HG03135 (cell line): ENCODE measurements at regions not wholly inside any gene's neighbourhood (a gene's known extent, or its start where the extent isn't known, plus 50 kb on each side); places are given as distances from the start of the nearest gene placed in this dataset.
"Not testable (repeated sequence)": the region's sequence is repeated elsewhere in the genome, so short reads cannot be mapped to it uniquely, and the experiment has no call there.

Experiments
- ATAC-seq: cut with Tn5 transposase; IDR thresholded peaks from one replicate; pipeline ENCODE4 v1.9.1; 2021; ENCODE audit warnings: mild to moderate bottlenecking, moderate library complexity; ENCODE audit not compliant: unreplicated experiment

DNA sequence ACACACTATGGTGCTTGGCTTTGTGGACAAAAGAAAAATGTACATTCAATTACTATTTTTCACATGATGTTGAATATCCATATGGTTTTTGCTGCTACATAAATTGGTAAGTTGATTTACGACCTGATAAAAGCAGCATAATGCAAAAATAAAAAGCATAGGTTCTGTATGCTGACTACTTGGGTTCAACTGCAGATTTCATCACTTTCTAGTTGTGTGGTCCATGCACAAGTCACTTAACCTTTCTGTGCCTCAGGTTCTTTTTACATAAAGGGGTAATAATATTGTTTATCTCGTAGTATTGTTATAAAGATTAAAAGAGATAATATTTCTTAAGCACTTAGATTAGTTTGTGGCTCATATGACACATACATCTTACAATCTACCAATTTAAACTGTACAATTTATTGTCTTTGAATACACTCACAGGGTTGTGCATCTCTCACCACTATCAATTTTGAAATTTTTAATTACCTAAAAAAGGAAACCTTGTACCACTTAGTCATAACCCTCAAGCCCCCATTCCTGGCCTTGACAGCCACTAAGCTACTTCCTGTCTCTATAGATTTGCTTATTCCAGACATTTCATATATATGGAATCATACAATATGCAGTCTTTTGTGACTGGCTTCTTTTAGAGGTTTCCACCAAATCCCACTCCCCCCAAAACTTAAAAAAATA is 1443.9 kb downstream of the SUCLG1 start:
- no peak for ATAC-seq

DNA sequence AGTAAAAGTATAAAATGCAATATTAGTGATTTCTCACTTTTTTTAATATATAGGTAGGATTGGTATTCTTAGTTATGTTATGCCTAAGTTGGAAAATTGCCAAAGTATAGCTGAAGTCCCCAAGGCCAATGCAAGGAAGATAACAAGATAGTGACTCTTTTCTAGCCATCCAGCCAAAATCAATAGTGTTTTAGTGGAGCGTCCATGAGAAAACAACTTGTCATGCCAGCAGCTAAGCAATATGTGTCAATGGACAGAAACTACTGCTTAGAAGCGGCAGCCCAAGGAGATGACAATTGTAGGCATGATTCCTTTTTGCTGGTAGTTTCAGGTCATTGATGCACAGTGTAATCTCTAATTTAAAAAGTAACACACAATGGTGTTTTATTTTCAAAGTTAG is 1444.6 kb downstream of the SUCLG1 start:
- no peak for ATAC-seq

DNA sequence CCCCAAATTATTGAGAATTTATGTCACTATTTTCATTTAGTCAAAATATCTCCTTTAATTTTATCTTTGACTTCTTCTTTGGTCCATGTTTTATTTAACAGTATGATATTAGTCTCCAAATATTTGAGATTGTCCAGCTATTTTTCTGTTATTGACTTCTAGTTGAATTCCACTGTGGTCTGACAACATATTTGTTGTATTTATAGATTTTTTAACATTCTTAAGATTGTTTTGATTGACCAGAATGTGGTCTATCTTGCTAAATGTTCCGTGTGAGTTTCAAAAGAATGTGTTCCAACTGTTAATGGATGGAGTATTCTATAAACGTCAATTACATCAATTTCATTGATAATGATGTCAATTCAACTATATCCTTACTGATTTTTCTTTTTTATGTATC is 1452.1 kb downstream of the SUCLG1 start:
- ATAC-seq = no peak

DNA sequence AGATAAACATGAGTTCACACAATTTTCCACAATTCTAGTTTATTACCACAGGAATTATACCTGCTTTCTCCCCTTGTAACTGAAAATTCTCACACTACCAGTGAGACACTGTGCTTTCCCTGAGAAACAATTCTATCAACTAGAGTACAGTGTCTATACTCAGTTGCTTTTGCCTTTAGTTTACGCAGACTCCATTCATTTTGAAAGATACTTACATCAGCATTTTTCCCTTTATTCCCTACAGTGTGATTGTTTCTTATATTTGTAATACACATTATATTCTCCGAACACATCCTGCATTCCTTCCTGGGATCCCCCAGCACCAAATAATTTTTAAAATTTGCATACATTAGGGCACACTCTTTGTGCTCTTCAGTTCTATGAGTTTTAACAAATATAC is 1455.5 kb downstream of the SUCLG1 start:
- ATAC-seq = no peak

DNA sequence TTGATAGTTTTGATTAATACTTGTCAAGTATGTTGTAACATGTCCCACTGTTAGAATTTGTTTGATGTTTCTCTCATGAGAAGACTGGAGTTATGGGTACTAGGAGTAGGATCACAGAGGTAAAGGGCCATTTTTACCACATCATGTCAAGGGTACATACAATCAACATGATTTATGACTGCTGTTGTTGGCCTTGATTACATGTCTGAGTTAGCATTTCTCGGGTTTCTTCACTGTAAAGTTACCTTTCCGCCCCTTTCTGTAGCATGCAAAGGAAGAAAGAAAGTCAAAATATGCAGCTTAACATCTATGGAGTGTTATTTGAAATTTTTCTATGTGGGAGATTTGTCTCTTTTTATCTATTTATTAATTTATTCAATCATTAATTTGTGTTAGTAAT is 1456.4 kb downstream of the SUCLG1 start:
- ATAC-seq = no peak

DNA sequence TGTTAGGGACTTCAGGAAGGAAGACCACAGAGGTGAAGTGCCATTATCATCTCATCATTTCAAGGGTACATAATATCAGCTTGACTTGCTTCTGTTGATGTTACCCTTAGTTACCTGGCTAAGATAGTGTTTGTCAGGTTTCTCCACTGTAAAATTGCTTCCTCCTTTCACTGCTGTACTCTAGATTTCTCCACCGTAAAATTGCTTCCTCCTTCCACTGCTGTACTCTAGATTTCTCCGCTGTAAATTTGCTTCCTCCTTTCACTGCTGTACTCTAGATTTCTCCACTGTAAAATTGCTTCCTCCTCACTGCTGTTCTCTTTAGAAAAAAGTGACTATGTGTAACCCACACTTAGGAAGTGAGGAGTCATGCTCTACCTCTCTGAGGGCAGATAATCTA is 1460.3 kb downstream of the SUCLG1 start:
- no peak for ATAC-seq

DNA sequence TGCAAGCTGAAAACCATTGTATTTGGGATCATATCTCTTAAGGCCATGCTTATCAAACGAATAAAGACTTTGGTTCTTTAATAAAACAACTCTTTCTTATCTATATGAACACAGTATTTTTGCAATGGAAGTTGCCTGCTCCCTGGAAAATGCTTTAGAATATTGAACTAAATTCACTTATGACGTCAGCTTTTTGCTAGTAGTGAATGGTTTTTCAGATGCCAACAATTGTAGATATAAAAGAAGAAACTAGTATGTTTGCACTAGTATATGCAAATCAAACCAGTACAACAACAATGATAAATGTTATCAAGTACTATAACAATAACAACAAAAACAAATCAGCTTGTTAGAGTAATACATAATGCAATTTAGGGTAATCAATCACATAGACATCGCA is 1462.9 kb downstream of the SUCLG1 start:
- ATAC-seq = no peak

DNA sequence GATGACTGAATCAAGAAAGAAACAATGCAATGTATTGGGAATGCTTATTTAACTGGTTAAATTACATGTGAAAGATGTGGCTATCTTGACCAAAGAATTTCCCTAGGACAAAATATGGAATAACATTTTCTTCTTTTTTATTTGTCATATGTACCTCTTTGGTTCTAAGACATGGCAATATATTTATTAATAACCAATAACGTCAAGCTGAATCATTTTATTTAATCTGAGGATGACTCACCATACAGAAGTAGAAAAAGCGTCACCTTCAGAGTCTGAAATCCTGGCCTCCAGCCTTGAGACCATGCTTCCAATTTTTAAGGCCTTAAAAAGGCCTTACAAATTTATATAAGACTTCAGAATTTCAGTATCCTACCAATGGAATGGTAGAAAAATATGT is 1464.9 kb downstream of the SUCLG1 start:
- no peak for ATAC-seq

DNA sequence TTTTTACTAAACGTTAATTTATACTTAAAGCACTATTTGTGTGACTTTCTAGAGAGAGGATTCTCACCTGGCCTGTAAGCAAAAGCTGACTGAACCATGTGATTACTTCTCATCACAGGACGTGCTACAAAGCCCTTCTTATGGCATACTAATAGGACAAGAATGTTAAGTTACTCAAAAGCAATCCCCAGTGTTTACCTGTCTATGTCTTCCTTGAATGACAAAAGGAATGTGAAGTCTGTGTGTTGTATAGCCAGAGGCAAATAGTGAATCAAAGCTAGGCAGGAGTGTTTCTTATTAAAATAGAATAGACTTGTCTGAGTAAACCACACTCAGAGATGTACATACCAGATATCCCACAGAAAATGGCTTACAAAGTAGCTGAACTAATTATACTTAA is 1465.5 kb downstream of the SUCLG1 start:
- ATAC-seq = no peak

DNA sequence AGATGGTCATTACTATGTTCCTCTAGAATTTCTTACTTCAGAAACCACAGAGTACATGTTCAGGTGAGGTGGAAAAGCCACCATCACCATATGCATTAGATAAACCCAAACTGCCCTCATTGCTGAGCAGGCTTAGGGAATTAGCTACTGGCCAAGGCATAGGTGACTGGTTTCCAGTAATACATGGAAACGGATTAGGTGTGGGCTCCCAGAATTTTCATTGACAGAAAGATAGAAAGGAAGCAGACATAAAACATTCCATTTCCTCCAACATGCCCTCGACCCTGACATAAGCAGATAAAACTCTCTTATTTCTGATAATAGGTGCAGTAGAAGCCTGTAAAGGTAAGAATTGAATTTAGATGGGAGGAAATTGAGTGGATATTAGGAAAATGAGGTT is 1466.1 kb downstream of the SUCLG1 start:
- ATAC-seq = no peak

DNA sequence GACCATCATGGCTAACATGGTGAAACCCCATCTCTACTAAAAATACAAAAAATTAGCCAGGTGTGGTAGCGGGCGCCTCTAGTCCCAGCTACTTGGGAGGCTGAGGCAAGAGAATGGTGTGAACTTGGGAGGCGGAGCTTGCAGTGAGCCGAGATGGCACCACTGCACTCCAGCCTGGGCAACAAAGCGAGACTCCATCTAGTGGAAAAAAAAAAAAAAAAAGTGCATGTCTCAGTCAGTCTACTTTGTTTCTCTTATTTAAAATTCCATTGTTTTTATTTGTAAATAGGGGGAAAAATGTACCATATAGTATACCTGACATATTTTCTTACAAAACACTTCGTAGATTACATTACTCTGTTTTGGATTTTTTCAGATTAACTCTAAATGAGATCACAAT is 1471.4 kb downstream of the SUCLG1 start:
- ATAC-seq = not testable (repeated sequence)

DNA sequence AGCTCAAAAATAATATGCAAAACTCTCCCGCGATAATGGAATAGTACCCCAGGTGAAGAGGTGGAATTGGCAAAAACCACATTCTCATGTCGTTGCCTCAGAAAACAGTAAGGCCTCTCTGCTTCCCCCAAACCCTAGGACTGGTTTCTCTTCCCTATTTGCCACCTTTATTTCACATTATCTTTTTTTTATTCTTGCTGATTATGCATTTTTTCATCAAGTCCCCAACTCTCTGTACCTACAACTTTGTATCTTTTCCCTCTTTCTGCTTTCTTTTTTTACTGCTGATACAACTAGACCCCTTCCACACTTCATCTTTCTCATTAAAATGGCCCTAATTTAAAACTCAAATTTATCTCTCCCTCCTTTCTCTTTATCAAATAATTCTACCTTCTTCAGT is 1472.2 kb downstream of the SUCLG1 start:
- ATAC-seq = no peak

DNA sequence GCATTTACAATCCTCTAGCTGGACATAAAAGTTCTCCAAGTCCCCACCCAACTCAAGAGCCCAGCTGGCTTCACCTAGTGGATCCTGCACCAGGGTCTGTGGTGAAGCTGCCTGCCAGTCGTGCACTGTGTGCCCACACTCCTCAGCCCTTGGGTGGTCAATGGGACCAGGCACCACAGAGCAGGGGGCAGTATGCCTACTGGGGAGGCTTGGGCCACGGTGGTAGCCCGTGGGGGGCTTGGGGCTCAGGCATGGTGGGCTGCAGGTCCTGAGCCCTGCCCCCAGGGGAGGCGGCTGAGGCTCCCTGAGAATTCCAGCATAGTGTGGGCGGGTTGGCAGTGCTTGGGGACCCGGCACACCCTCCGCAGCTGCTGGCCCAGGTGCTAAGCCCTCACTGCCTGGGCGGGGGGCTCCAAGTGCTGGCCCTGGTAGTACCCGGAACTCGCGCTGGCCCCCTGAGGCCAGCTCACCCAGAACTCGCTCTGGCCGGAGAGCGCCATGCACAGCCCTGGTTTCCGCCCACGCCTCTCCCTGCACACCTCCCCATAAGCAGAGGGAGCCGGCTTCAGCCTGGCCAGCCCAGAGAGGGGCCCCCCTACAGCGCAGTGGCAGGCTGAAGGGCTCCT is 1473.4 kb downstream of the SUCLG1 start:
- no peak for ATAC-seq

DNA sequence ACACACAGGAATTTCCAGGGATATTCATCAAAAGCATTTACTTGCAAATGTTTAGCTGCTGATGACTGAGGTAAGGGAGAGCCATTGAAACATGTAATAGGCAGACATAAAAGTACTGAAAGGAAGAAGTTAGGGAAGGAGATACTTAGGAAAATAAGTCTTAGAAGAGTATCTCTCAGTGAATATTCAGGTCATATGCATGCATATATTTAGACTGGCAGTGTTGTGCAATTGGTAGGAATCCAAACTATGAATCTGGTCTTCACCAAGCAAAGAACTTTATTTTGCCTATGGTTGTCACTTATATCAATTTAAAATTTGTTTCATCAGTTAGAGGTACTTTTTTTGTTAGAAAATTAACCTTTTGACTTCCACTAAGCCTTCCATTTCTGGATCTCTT is 1490.7 kb downstream of the SUCLG1 start:
- no peak for ATAC-seq

DNA sequence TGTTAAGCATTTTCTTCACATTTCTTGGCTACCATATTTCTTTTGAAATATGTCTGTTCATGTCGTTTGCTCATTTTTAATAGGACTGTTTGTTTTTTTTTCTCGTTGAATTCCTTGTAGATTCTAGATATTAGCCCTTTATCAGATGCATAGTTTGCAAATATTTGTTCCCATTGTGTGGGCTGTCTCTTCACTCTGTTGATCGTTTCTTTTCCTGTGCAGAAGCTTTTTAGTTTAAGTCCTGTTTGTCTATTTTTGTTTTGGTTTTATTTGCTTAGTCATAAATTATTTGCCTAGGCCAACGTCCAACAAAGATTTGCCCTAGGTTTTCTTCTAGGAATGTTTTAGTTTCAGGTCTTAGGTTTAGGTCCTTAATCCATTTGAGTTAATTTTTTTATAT is 1494.7 kb downstream of the SUCLG1 start:
- no peak for ATAC-seq

DNA sequence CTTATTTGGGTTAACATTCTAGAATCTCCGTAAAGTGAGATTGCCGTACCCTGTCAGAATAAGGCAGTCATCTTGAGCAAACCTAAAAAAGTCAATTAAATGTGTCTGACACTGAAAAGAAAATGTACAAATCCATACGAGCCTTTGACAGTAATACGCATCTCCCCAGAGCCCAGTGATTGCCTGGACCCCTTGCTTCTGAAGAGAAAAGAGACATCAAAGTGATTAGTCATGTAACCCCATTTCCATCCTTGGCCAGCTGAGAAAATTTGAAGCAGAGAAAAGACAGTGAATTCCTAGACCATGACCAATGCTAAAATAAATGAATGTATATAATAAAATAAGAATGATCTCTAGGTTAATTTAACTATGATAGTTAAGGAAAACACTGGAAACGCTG is 1499.4 kb downstream of the SUCLG1 start:
- no peak for ATAC-seq

DNA sequence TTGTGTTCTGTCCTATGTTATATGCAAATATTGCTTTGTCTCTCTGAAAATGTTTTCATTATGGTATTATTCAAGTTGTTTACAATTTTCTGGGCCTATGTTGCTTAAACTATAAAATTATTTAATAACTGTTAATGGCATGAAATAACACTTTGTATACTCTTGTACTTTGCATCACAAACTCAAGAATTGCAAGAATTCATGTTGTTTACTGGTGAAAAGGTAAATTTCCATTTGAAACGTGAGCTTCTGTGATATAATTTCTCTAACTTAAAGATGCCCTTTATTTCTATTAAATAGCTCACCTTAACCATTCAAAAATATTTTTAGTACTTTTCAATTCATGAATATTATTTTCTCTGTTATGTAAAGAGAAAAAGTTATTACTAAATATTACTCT is 1504.2 kb downstream of the SUCLG1 start:
- ATAC-seq = no peak

DNA sequence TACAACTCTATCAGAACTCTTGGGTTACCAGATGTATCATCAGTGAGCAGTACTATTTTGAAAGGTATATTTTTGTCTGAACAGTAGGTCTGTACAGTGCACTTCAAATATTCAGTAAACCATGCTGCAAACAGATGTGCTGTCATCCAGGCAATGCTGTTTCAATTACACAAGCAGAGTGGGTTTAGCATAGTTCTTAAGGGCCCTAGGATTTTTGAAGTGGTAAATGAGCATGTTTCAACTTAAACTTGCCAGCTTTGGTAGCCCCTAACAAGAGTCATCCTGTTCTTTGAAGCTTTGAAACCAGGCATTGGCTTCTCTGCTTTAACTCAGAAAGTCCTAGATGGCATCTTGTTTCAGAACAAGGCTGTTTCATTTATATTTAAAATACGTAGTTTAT is 1519.9 kb downstream of the SUCLG1 start:
- ATAC-seq = no peak

DNA sequence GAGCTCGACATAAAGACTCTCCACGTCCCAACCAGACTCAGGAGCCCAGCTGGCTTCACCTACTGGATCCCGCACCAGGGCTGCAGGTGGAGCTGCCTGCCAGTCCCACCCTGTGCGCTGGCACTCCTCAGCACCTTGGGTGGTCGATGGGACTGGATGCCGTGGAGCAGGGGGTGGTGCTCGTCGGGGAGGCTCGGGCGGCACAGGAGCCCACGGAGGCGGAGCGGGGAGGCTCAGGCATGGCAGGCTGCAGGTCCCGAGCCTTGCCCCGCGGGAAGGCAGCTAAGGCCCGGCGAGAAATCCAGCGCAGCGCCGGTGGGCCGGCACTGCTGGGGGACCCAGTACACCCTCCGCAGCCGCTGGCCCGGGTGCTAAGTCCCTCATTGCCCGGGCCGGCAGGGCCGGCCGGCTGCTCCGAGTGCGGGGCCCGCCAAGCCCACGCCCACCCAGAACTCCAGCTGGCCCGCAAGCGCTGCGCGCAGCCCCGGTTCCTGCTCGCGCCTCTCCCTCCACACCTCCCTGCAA is 1520.7 kb downstream of the SUCLG1 start:
- not testable (repeated sequence) for ATAC-seq

DNA sequence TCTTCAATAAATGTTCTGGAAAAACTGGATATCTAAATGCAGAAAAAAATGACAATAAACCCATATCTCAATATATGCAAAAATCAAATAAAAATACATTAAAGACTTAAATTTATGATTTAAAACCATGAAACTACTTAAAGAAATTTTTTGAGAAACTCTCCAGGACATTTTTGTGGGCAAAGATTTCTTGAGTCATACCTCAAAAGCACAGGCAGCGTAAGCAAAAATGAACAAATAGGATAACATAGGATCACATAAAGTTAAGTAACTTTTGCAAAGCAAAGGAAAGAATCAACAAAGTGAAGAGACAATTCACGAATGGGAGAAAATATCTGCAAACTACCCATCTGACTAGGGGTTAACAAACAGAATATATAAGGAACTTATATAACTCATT is 1545.5 kb downstream of the SUCLG1 start:
- ATAC-seq = no peak

DNA sequence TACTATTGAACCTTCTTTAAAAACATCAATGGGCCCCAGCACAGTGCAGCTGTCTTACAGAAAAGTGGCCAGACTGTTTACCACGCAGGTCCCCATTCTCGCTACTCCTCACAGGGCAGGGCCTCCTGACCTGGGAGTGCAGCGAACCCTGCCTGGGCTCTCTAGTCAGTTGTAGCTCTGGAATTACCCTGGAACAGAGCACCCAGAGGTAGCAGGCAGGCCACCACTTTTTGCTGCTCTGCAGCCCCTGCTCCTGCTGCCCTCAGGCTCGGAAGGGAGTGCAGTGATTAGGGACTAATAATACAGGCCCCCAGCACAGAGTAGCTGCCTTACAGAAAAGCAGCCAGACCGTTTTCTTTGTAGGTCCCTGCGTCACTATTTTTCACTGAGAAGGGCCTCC is 1563.0 kb downstream of the SUCLG1 start:
- no peak for ATAC-seq

DNA sequence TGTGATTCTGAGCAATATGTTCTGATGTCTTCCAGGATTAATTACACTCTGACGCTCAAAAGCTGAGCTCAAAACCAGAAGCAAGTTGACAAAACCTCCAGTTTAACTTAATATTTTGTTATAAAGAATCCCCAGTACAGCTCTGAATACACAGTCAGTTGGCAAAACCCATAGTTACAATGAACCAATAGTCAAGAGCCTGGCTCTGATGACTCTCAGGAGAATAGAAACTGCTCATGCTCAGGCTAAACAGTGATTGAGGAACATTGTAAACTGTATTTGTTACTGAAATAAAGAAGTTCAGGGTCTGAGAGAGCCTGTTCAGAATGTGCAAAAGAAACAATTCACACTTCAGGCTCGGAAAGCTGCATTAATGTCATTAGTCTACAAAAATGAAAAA is 1565.9 kb downstream of the SUCLG1 start:
- ATAC-seq = no peak

DNA sequence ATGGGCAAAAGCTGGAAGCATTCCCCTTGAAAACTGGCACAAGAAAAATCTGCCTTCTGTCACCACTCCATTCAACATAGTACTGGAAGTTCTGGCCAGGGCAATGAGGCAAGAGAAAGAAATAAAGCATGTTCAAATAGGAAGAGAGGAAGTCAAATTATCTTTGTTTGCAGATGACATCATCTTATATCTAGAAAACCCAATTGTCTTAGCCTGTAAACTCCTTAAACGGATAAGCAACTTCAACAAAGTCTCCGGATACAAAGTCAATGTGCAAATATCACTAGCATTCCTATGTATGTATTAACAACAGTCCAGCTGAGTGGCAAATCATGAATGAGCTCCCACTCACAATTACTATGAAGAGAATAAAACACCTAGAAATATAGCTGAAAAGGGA is 1579.3 kb downstream of the SUCLG1 start:
- no peak for ATAC-seq
